H1 (cell line): ENCODE measurements at regions not wholly inside any gene's neighbourhood (a gene's known extent, or its start where the extent isn't known, plus 50 kb on each side); places are given as distances from the start of the nearest gene placed in this dataset.

ENCODE experiments used
- ASH2L ChIP-seq: fragments of 200-600, 300-600 bp; sonication (generic); IDR thresholded peaks from one replicate; pipeline ENCODE4 v1.7.1; 2017; ENCODE audit warnings: low read length
- CHD1 ChIP-seq: IDR thresholded peaks from 2 replicates; pipeline ENCODE4 v1.6.1; 2012; ENCODE audit warnings: low read depth, low read length, improper control_type of control experiment
- CREB1 ChIP-seq: IDR thresholded peaks from 2 replicates; pipeline ENCODE4 v1.6.1; 2012; ENCODE audit warnings: inconsistent platforms
- EZH2 ChIP-seq: fragments of 200-600 bp; sonication (generic); IDR thresholded peaks from 2 replicates; pipeline ENCODE4 v1.7.1; 2012; ENCODE audit warnings: low read depth, mild to moderate bottlenecking, moderate library complexity, low read length, inconsistent platforms; ENCODE audit not compliant: severe bottlenecking
- GTF2F1 ChIP-seq: IDR thresholded peaks from 2 replicates; pipeline ENCODE4 v1.6.1; 2012; ENCODE audit warnings: low read depth, low read length, improper control_type of control experiment, borderline replicate concordance
- JUND ChIP-seq: IDR thresholded peaks from 2 replicates; pipeline ENCODE4 v1.6.1; 2011; ENCODE audit warnings: mild to moderate bottlenecking, improper control_type of control experiment, low read length
- KDM4A ChIP-seq: IDR thresholded peaks from one replicate; pipeline ENCODE4 v1.7.1; 2012; ENCODE audit warnings: low read depth, mild to moderate bottlenecking, moderate library complexity, low read length, inconsistent platforms; ENCODE audit not compliant: severe bottlenecking
- MAFK ChIP-seq: IDR thresholded peaks from 2 replicates; pipeline ENCODE4 v1.6.1; 2012; ENCODE audit warnings: low read depth, mild to moderate bottlenecking, improper control_type of control experiment, low read length
- RBBP5 ChIP-seq: IDR thresholded peaks from 2 replicates; pipeline ENCODE4 v1.7.1; 2012; ENCODE audit warnings: low read depth, mild to moderate bottlenecking, inconsistent platforms, low read length, moderate library complexity, borderline replicate concordance
- SP1 ChIP-seq: IDR thresholded peaks from 2 replicates; pipeline ENCODE4 v1.6.1; 2011; ENCODE audit warnings: low read depth, low read length
- SUZ12 ChIP-seq: fragments of 200-600 bp; sonication (generic); IDR thresholded peaks from 2 replicates; pipeline ENCODE4 v1.6.1; 2012; ENCODE audit warnings: mild to moderate bottlenecking, inconsistent platforms, low read length, moderate library complexity, mixed read lengths
- TBP ChIP-seq: IDR thresholded peaks from 2 replicates; pipeline ENCODE4 v1.6.1; 2011; ENCODE audit warnings: low read depth, low read length, improper control_type of control experiment
- TF ChIP-seq, protein P1 (sequence below): fragments of 300-600 bp; sonication (generic); IDR thresholded peaks from 2 replicates; pipeline ENCODE4 v1.7.1; 2012; ENCODE audit warnings: low read length, moderate library complexity, mild to moderate bottlenecking, inconsistent platforms; ENCODE audit not compliant: insufficient replicate concordance

DNA sequence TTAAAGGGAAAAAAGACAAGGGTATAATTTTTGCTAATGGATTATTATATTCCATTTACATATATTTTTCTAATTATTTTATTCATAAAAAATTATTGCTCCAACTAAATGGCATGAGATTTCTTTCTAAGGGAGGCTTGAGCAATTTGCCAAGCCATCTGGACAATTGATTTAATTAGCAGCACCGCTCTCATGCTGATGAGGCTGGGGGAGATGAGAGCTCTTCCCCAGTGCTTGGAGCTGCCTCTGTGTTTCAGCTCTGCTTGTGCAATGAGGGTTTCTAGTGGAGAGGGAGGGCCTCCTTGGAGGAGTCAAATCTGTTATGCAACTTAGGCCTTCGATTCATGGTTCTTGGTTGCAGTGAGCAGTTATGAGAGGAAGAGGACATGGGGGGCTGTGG lies 574.3 kb downstream of the TCERG1L start (continued):
- TF ChIP-seq, protein P1, sequence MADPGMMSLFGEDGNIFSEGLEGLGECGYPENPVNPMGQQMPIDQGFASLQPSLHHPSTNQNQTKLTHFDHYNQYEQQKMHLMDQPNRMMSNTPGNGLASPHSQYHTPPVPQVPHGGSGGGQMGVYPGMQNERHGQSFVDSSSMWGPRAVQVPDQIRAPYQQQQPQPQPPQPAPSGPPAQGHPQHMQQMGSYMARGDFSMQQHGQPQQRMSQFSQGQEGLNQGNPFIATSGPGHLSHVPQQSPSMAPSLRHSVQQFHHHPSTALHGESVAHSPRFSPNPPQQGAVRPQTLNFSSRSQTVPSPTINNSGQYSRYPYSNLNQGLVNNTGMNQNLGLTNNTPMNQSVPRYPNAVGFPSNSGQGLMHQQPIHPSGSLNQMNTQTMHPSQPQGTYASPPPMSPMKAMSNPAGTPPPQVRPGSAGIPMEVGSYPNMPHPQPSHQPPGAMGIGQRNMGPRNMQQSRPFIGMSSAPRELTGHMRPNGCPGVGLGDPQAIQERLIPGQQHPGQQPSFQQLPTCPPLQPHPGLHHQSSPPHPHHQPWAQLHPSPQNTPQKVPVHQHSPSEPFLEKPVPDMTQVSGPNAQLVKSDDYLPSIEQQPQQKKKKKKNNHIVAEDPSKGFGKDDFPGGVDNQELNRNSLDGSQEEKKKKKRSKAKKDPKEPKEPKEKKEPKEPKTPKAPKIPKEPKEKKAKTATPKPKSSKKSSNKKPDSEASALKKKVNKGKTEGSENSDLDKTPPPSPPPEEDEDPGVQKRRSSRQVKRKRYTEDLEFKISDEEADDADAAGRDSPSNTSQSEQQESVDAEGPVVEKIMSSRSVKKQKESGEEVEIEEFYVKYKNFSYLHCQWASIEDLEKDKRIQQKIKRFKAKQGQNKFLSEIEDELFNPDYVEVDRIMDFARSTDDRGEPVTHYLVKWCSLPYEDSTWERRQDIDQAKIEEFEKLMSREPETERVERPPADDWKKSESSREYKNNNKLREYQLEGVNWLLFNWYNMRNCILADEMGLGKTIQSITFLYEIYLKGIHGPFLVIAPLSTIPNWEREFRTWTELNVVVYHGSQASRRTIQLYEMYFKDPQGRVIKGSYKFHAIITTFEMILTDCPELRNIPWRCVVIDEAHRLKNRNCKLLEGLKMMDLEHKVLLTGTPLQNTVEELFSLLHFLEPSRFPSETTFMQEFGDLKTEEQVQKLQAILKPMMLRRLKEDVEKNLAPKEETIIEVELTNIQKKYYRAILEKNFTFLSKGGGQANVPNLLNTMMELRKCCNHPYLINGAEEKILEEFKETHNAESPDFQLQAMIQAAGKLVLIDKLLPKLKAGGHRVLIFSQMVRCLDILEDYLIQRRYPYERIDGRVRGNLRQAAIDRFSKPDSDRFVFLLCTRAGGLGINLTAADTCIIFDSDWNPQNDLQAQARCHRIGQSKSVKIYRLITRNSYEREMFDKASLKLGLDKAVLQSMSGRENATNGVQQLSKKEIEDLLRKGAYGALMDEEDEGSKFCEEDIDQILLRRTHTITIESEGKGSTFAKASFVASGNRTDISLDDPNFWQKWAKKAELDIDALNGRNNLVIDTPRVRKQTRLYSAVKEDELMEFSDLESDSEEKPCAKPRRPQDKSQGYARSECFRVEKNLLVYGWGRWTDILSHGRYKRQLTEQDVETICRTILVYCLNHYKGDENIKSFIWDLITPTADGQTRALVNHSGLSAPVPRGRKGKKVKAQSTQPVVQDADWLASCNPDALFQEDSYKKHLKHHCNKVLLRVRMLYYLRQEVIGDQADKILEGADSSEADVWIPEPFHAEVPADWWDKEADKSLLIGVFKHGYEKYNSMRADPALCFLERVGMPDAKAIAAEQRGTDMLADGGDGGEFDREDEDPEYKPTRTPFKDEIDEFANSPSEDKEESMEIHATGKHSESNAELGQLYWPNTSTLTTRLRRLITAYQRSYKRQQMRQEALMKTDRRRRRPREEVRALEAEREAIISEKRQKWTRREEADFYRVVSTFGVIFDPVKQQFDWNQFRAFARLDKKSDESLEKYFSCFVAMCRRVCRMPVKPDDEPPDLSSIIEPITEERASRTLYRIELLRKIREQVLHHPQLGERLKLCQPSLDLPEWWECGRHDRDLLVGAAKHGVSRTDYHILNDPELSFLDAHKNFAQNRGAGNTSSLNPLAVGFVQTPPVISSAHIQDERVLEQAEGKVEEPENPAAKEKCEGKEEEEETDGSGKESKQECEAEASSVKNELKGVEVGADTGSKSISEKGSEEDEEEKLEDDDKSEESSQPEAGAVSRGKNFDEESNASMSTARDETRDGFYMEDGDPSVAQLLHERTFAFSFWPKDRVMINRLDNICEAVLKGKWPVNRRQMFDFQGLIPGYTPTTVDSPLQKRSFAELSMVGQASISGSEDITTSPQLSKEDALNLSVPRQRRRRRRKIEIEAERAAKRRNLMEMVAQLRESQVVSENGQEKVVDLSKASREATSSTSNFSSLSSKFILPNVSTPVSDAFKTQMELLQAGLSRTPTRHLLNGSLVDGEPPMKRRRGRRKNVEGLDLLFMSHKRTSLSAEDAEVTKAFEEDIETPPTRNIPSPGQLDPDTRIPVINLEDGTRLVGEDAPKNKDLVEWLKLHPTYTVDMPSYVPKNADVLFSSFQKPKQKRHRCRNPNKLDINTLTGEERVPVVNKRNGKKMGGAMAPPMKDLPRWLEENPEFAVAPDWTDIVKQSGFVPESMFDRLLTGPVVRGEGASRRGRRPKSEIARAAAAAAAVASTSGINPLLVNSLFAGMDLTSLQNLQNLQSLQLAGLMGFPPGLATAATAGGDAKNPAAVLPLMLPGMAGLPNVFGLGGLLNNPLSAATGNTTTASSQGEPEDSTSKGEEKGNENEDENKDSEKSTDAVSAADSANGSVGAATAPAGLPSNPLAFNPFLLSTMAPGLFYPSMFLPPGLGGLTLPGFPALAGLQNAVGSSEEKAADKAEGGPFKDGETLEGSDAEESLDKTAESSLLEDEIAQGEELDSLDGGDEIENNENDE, result no peak
- TF ChIP-seq KDM4A (no peak), CREB1 (no peak), TBP (no peak), SP1 (no peak), EZH2 (no peak), JUND (no peak), GTF2F1 (no peak), RBBP5 (no peak), ASH2L (no peak), SUZ12 (no peak), CHD1 (no peak), MAFK (no peak)
